H9 (cell line): ENCODE measurements at regions not wholly inside any gene's neighbourhood (a gene's known extent, or its start where the extent isn't known, plus 50 kb on each side); places are given as distances from the start of the nearest gene placed in this dataset.

Experiments used
- DNase-seq: peaks from one replicate; pipeline ENCODE4 v3.0.0-alpha.2; 2017
- H2AFZ ChIP-seq: one replicate; pipeline ENCODE4 v1.6.1; 2013; ENCODE audit warnings: mild to moderate bottlenecking, low read length, control low read depth, moderate library complexity
- H2AK5ac ChIP-seq: 2 replicates; pipeline ENCODE4 v1.6.1; 2013; ENCODE audit warnings: low read length, control low read depth, mixed read lengths; ENCODE audit not compliant: insufficient read length
- H2BK120ac ChIP-seq: one replicate; pipeline ENCODE4 v1.6.1; 2013; ENCODE audit warnings: low read depth, mild to moderate bottlenecking, low read length, control low read depth, inconsistent platforms; ENCODE audit not compliant: poor library complexity, severe bottlenecking
- H2BK12ac ChIP-seq: 2 replicates; pipeline ENCODE4 v1.6.1; 2013; ENCODE audit warnings: low read length, control low read depth, mixed read lengths, low read depth; ENCODE audit not compliant: insufficient read length
- H2BK15ac ChIP-seq: 2 replicates; pipeline ENCODE4 v1.6.1; 2013; ENCODE audit warnings: low read depth, low read length, control low read depth
- H2BK20ac ChIP-seq: one replicate; pipeline ENCODE4 v1.6.1; 2013; ENCODE audit warnings: low read depth, mild to moderate bottlenecking, low read length, control low read depth, inconsistent platforms; ENCODE audit not compliant: poor library complexity, severe bottlenecking
- H2BK5ac ChIP-seq: 2 replicates; pipeline ENCODE4 v1.6.1; 2013; ENCODE audit warnings: low read length, control low read depth, mixed read lengths; ENCODE audit not compliant: insufficient read length
- H3K14ac ChIP-seq: 2 replicates; pipeline ENCODE4 v1.6.1; 2013; ENCODE audit warnings: low read length, control low read depth; ENCODE audit not compliant: insufficient read depth
- H3K18ac ChIP-seq: 2 replicates; pipeline ENCODE4 v1.6.1; 2013; ENCODE audit warnings: low read depth, mild to moderate bottlenecking, mixed read lengths, low read length, control low read depth; ENCODE audit not compliant: insufficient read length
- H3K23ac ChIP-seq: 2 replicates; pipeline ENCODE4 v1.6.1; 2013; ENCODE audit warnings: low read length, control low read depth, mixed read lengths, low read depth; ENCODE audit not compliant: insufficient read length
- H3K23me2 ChIP-seq: 2 replicates; pipeline ENCODE4 v1.6.1; 2013; ENCODE audit warnings: low read depth, mild to moderate bottlenecking, mixed read lengths, low read length, control low read depth; ENCODE audit not compliant: insufficient read length, poor library complexity, severe bottlenecking
- H3K27ac ChIP-seq: 2 replicates; pipeline ENCODE4 v1.5.1; 2013; ENCODE audit warnings: low read length, control low read depth, mixed read lengths, low read depth; ENCODE audit not compliant: insufficient read length
- H3K27me3 ChIP-seq: 2 replicates; pipeline ENCODE4 v1.6.1; 2013; ENCODE audit warnings: low read length, control low read depth, inconsistent platforms; ENCODE audit not compliant: insufficient read depth
- H3K4ac ChIP-seq: 2 replicates; pipeline ENCODE4 v1.6.1; 2013; ENCODE audit warnings: low read depth, mild to moderate bottlenecking, control low read depth, inconsistent platforms, low read length, moderate library complexity
- H3K4me1 ChIP-seq: 2 replicates; pipeline ENCODE4 v1.6.1; 2013; ENCODE audit warnings: low read length, control low read depth, inconsistent platforms; ENCODE audit not compliant: insufficient read depth
- H3K4me2 ChIP-seq: 2 replicates; pipeline ENCODE4 v1.6.1; 2013; ENCODE audit warnings: low read length, control low read depth, mixed read lengths; ENCODE audit not compliant: insufficient read length, insufficient read depth
- H3K56ac ChIP-seq: 2 replicates; pipeline ENCODE4 v1.6.1; 2013; ENCODE audit warnings: low read depth, mild to moderate bottlenecking, mixed read lengths, low read length, control low read depth; ENCODE audit not compliant: insufficient read length
- H3K79me1 ChIP-seq: 2 replicates; pipeline ENCODE4 v1.6.1; 2013; ENCODE audit warnings: low read depth, mild to moderate bottlenecking, moderate library complexity, low read length, control low read depth, inconsistent platforms; ENCODE audit not compliant: insufficient read depth, poor library complexity, severe bottlenecking
- H3K79me2 ChIP-seq: 2 replicates; pipeline ENCODE4 v1.6.1; 2013; ENCODE audit warnings: low read length, control low read depth, inconsistent platforms; ENCODE audit not compliant: insufficient read depth
- H3K9ac ChIP-seq: 2 replicates; pipeline ENCODE4 v1.6.1; 2013; ENCODE audit warnings: low read length, control low read depth, mixed read lengths; ENCODE audit not compliant: insufficient read length; ENCODE audit errors: extremely low read depth
- H3K9me3 ChIP-seq: one replicate; pipeline ENCODE4 v1.6.1; 2013; ENCODE audit warnings: low read depth, low read length, inconsistent platforms; ENCODE audit not compliant: control insufficient read depth
- H3T11ph ChIP-seq: one replicate; pipeline ENCODE4 v1.6.1; 2013; ENCODE audit warnings: mild to moderate bottlenecking, low read length, control low read depth, inconsistent platforms
- H4K20me1 ChIP-seq: one replicate; pipeline ENCODE4 v1.6.1; 2013; ENCODE audit not compliant: control insufficient read depth, insufficient read length, insufficient read depth
- H4K5ac ChIP-seq: 2 replicates; pipeline ENCODE4 v1.6.1; 2013; ENCODE audit warnings: low read depth, mild to moderate bottlenecking, mixed read lengths, low read length, control low read depth; ENCODE audit not compliant: insufficient read length
- H4K8ac ChIP-seq: replicated peaks from 2 replicates; pipeline ENCODE4 v1.6.1; 2013; ENCODE audit warnings: low read length, control low read depth, mixed read lengths, low read depth; ENCODE audit not compliant: insufficient read length
- H4K91ac ChIP-seq: 2 replicates; pipeline ENCODE4 v1.6.1; 2013; ENCODE audit warnings: low read depth, mild to moderate bottlenecking, moderate library complexity, mixed read lengths, low read length, control low read depth; ENCODE audit not compliant: insufficient read length
- H3K27ac Mint-ChIP-seq, 3 experiments: 2 replicates in 2 of 3; 3 replicates in 1 of 3; pipeline ENCODE4 v1.8.0; 2020 to 2021; ENCODE audit warnings: mixed read lengths in 3 of 3, mild to moderate bottlenecking in 1 of 3, moderate library complexity in 1 of 3
- H3K27me3 Mint-ChIP-seq: 2 replicates; pipeline ENCODE4 v1.8.0; 2021; ENCODE audit warnings: low read depth, mild to moderate bottlenecking, moderate library complexity, mixed read lengths
- H3K36me3 Mint-ChIP-seq, 3 experiments: 2 replicates in 2 of 3; 3 replicates in 1 of 3; pipeline ENCODE4 v1.8.0; 2020 to 2021; ENCODE audit warnings: low read depth in 3 of 3, mixed read lengths in 3 of 3; ENCODE audit not compliant: insufficient read depth in 1 of 3
- H3K4me1 Mint-ChIP-seq, 2 experiments: 2 replicates each; pipeline ENCODE4 v1.8.0; 2020; ENCODE audit warnings: mixed read lengths in 2 of 2
- H3K4me3 Mint-ChIP-seq, 2 experiments: 2 replicates in 1 of 2; 3 replicates in 1 of 2; pipeline ENCODE4 v1.8.0; 2020 to 2021; ENCODE audit warnings: mild to moderate bottlenecking in 2 of 2, mixed read lengths in 2 of 2, moderate library complexity in 1 of 2
- H3K9me3 Mint-ChIP-seq, 2 experiments: 2 replicates in 1 of 2; 3 replicates in 1 of 2; pipeline ENCODE4 v1.8.0; 2020; ENCODE audit warnings: mild to moderate bottlenecking in 2 of 2, mixed read lengths in 2 of 2, moderate library complexity in 1 of 2
- WGBS: extraction: QIAGEN DNeasy Blood & Tissue Kit; methylation state at CpG from one replicate; pipeline ENCODE4 v1.1.7; 2013; ENCODE audit warnings: missing lambda C conversion rate, low lambda C conversion rate, mixed read lengths; ENCODE audit not compliant: insufficient read length; ENCODE audit errors: extremely low coverage; 5-methylcytosine and 5-hydroxymethylcytosine counted together
- TF ChIP-seq, protein P1 (sequence below): fragments of 200-600 bp; sonication (generic); conservative IDR thresholded peaks from 3 replicates; pipeline ENCODE4 v1.8.0; 2021; ENCODE audit warnings: antibody characterized with exemption, mild to moderate bottlenecking

DNA sequence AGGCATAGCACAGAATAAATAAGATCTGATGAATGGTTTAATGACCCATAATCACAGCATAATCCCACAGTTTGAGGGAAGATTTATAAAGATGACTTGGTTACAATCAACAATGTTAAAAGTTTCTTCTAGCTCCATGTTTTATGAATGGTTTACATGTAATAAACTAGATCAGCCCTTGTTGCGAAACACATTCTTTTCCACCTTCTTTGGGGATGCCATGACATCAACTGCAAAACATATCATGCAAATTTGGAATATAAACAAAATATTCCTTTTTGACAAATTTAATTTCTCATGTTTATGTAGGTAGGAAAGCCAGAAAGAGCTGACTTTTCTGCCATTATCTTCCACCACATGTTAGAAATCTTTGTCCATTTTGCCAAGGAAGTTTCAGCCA, 979.5 kb downstream of the MAT2B start:
- H3K56ac ChIP-seq: no peak overlapping the region
- DNase-seq: no peak
- no peaks in the 10 kb centered on the region for H3K4me1 ChIP-seq
- no peaks in the 10 kb centered on the region for H4K20me1 ChIP-seq
- H2BK5ac ChIP-seq: no peak overlapping the region
- no peak overlapping the region for H3K4me2 ChIP-seq
- no peaks in the 10 kb centered on the region for H3K79me2 ChIP-seq
- no peak overlapping the region for H2BK20ac ChIP-seq
- no CpG with 5 or more reads among the region's 1 CpG for WGBS
- no peak overlapping the region for H4K8ac ChIP-seq
- H2BK12ac ChIP-seq: no peak overlapping the region
- Mint-ChIP-seq H3K4me3 (no peak overlapping the region), H3K27ac (no peak overlapping the region), H3K9me3 (peaks cover 0 to 3% of the 10 kb centered on the region in 2 experiments; a peak in 1 of 5 replicates), H3K36me3 (peaks cover 0 to 4% (median 3%) of the 10 kb centered on the region in 3 experiments; a peak in 3 of 7 replicates), H3K4me1 (no peaks in the 10 kb centered on the region), H3K27me3 (no peaks in the 10 kb centered on the region)
- no peak overlapping the region for H3K23ac ChIP-seq
- no peaks in the 10 kb centered on the region for H3K9me3 ChIP-seq
- no peak overlapping the region for H3K27ac ChIP-seq
- no peak overlapping the region for H3K14ac ChIP-seq
- H4K5ac ChIP-seq: no peak overlapping the region
- no peak overlapping the region for H4K91ac ChIP-seq
- H2AK5ac ChIP-seq: no peak overlapping the region
- no peaks in the 10 kb centered on the region for H3K23me2 ChIP-seq
- H3K9ac ChIP-seq: no peak overlapping the region
- H2AFZ ChIP-seq: no peak overlapping the region
- no peak overlapping the region for H3K4ac ChIP-seq
- H3K27me3 ChIP-seq: no peaks in the 10 kb centered on the region
- TF ChIP-seq, protein P1, sequence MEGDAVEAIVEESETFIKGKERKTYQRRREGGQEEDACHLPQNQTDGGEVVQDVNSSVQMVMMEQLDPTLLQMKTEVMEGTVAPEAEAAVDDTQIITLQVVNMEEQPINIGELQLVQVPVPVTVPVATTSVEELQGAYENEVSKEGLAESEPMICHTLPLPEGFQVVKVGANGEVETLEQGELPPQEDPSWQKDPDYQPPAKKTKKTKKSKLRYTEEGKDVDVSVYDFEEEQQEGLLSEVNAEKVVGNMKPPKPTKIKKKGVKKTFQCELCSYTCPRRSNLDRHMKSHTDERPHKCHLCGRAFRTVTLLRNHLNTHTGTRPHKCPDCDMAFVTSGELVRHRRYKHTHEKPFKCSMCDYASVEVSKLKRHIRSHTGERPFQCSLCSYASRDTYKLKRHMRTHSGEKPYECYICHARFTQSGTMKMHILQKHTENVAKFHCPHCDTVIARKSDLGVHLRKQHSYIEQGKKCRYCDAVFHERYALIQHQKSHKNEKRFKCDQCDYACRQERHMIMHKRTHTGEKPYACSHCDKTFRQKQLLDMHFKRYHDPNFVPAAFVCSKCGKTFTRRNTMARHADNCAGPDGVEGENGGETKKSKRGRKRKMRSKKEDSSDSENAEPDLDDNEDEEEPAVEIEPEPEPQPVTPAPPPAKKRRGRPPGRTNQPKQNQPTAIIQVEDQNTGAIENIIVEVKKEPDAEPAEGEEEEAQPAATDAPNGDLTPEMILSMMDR: no peak
- no peak overlapping the region for H3K18ac ChIP-seq
- H3T11ph ChIP-seq: no peak overlapping the region
- H2BK15ac ChIP-seq: no peak overlapping the region
- no peak overlapping the region for H2BK120ac ChIP-seq
- H3K79me1 ChIP-seq: no peaks in the 10 kb centered on the region
